H1 (cell line): ENCODE measurements at regions not wholly inside any gene's neighbourhood (a gene's known extent, or its start where the extent isn't known, plus 50 kb on each side); places are given as distances from the start of the nearest gene placed in this dataset.

Experiments used
- CTCF ChIA-PET: fragments of 300-600 bp; sonication (Branson Sonifier 250); formaldehyde crosslinking; loops from one replicate; lab custom pipeline; 2021; ENCODE audit not compliant: partially characterized antibody; lab: Charles Lee
- POLR2A ChIA-PET: fragments of 300-600 bp; sonication (Branson Sonifier 250); formaldehyde crosslinking; loops from one replicate; lab custom pipeline; 2021; ENCODE audit warnings: inconsistent platforms; ENCODE audit not compliant: partially characterized antibody; lab: Charles Lee
- DNase-seq, 2 experiments: peaks; one replicate each; pipeline versions ENCODE4 v3.0.0 to v3.0.0-alpha.2; 2010 to 2022; ENCODE audit warnings: low spot score in 2 of 2, low read depth in 1 of 2, mixed read lengths in 1 of 2
- FAIRE-seq: peaks from 2 replicates; lab custom pipeline; 2011; peaks lifted over from hg19 to GRCh38; lab: Jason Lieb, UNC
- H2AFZ ChIP-seq: 2 replicates; pipeline ENCODE4 v1.8.1; 2012; ENCODE audit warnings: low read length, inconsistent platforms
- H2AK5ac ChIP-seq: 2 replicates; pipeline ENCODE4 v1.6.1; 2013; ENCODE audit warnings: low read depth, low read length
- H2BK120ac ChIP-seq: replicated peaks from 2 replicates; pipeline ENCODE3; 2013; ENCODE audit warnings: low read depth, low read length, inconsistent platforms
- H2BK12ac ChIP-seq: 2 replicates; pipeline ENCODE4 v1.6.1; 2013; ENCODE audit warnings: low read depth, low read length
- H2BK15ac ChIP-seq: 2 replicates; pipeline ENCODE4 v1.6.1; 2013; ENCODE audit warnings: low read length
- H2BK20ac ChIP-seq: 2 replicates; pipeline ENCODE4 v1.6.1; 2013; ENCODE audit warnings: low read length
- H2BK5ac ChIP-seq: 2 replicates; pipeline ENCODE4 v1.6.1; 2013; ENCODE audit warnings: low read depth, low read length
- H3K14ac ChIP-seq: 2 replicates; pipeline ENCODE4 v1.6.1; 2013; ENCODE audit warnings: inconsistent platforms; ENCODE audit not compliant: insufficient read length
- H3K18ac ChIP-seq: 2 replicates; pipeline ENCODE4 v1.6.1; 2013; ENCODE audit warnings: low read length; ENCODE audit errors: extremely low read depth
- H3K23ac ChIP-seq: 2 replicates; pipeline ENCODE4 v1.6.1; 2013; ENCODE audit warnings: inconsistent platforms; ENCODE audit not compliant: insufficient read length
- H3K23me2 ChIP-seq: 2 replicates; pipeline ENCODE4 v1.6.1; 2013; ENCODE audit warnings: low read depth, low read length
- H3K27ac ChIP-seq: 2 replicates; pipeline ENCODE4 v1.6.1; 2011; ENCODE audit warnings: low read depth, low read length, inconsistent platforms
- H3K27me3 ChIP-seq, 4 experiments: replicated peaks in 1 of 4; 1 replicate in 1 of 4; 2 replicates in 3 of 4; pipeline versions ENCODE4 v1.6.1 to v1.8.1; 2011 to 2013; ENCODE audit warnings: low read length in 3 of 4, mild to moderate bottlenecking in 3 of 4, inconsistent platforms in 2 of 4, mixed read lengths in 2 of 4, moderate library complexity in 1 of 4; ENCODE audit not compliant: control insufficient read depth in 3 of 4, insufficient read depth in 3 of 4; ENCODE audit errors: extremely low read depth in 1 of 4
- H3K36me3 ChIP-seq, 4 experiments: 2 replicates each; pipeline versions ENCODE4 v1.6.1 to v1.8.1; 2011 to 2013; ENCODE audit warnings: mild to moderate bottlenecking in 4 of 4, low read length in 3 of 4, moderate library complexity in 2 of 4, control low read depth in 1 of 4, inconsistent platforms in 1 of 4; ENCODE audit not compliant: insufficient read depth in 4 of 4, control insufficient read depth in 2 of 4
- H3K4ac ChIP-seq: replicated peaks from 2 replicates; pipeline ENCODE3; 2013; ENCODE audit warnings: low read length, low read depth, mixed read lengths, inconsistent platforms; ENCODE audit not compliant: insufficient read length
- H3K4me1 ChIP-seq, 4 experiments: replicated peaks in 1 of 4; 1 replicate in 1 of 4; 2 replicates in 3 of 4; pipeline versions ENCODE4 v1.6.1 to v1.8.1; 2011 to 2013; ENCODE audit warnings: low read length in 3 of 4, inconsistent platforms in 2 of 4, mixed read lengths in 1 of 4; ENCODE audit not compliant: insufficient read depth in 4 of 4, control insufficient read depth in 3 of 4
- H3K4me2 ChIP-seq, 2 experiments: 2 replicates each; pipeline versions ENCODE4 v1.6.1 to v1.8.1; 2011 to 2013; ENCODE audit warnings: low read depth in 2 of 2, low read length in 2 of 2, control low read depth in 1 of 2, inconsistent platforms in 1 of 2, mild to moderate bottlenecking in 1 of 2; ENCODE audit not compliant: insufficient read depth in 1 of 2
- H3K4me3 ChIP-seq, 4 experiments: fragments of 200-600, 300-600 bp in 1 of 4; sonication (generic), shearing (Covaris generic), sonication (Bioruptor Twin) in 1 of 4; 2 replicates each; pipeline versions ENCODE4 v1.5.1 to v1.8.1; 2011 to 2016; ENCODE audit warnings: low read length in 4 of 4, low read depth in 3 of 4, control low read depth in 2 of 4, inconsistent platforms in 2 of 4, mild to moderate bottlenecking in 2 of 4, mixed read lengths in 1 of 4, moderate library complexity in 1 of 4; ENCODE audit not compliant: insufficient read depth in 2 of 4; ENCODE audit errors: extremely low read depth in 1 of 4
- H3K56ac ChIP-seq: replicated peaks from 2 replicates; pipeline ENCODE3; 2013; ENCODE audit warnings: low read depth, mild to moderate bottlenecking, mixed read lengths, low read length, inconsistent platforms; ENCODE audit not compliant: insufficient read length
- H3K79me1 ChIP-seq: 2 replicates; pipeline ENCODE4 v1.6.1; 2013; ENCODE audit warnings: low read depth, low read length, control low read depth
- H3K79me2 ChIP-seq, 2 experiments: 2 replicates each; pipeline versions ENCODE4 v1.6.1 to v1.8.1; 2012 to 2013; ENCODE audit warnings: low read length in 2 of 2, mild to moderate bottlenecking in 2 of 2, inconsistent platforms in 1 of 2; ENCODE audit not compliant: insufficient read depth in 2 of 2, control insufficient read depth in 1 of 2
- H3K9ac ChIP-seq, 4 experiments: replicated peaks in 1 of 4; 1 replicate in 1 of 4; 2 replicates in 3 of 4; pipeline versions ENCODE4 v1.6.1 to v1.8.1; 2011 to 2013; ENCODE audit warnings: low read depth in 3 of 4, low read length in 3 of 4, control low read depth in 2 of 4, mild to moderate bottlenecking in 2 of 4, moderate library complexity in 2 of 4, inconsistent platforms in 1 of 4; ENCODE audit errors: extremely low read depth in 1 of 4
- H3K9me3 ChIP-seq, 2 experiments: 2 replicates each; pipeline versions ENCODE4 v1.6.1 to v1.8.1; 2012 to 2013; ENCODE audit warnings: mild to moderate bottlenecking in 2 of 2, moderate library complexity in 2 of 2, control low read depth in 1 of 2, inconsistent platforms in 1 of 2, low read depth in 1 of 2, low read length in 1 of 2, mixed read lengths in 1 of 2; ENCODE audit not compliant: insufficient read depth in 2 of 2
- H4K20me1 ChIP-seq, 2 experiments: replicated peaks in 1 of 2; 2 replicates each; pipeline versions ENCODE3 to v1.8.1; 2011 to 2013; ENCODE audit warnings: inconsistent platforms in 2 of 2, low read length in 2 of 2, mild to moderate bottlenecking in 1 of 2; ENCODE audit not compliant: insufficient read depth in 2 of 2, control insufficient read depth in 1 of 2
- H4K5ac ChIP-seq: 2 replicates; pipeline ENCODE4 v1.6.1; 2013; ENCODE audit warnings: low read length, low read depth, mixed read lengths, inconsistent platforms; ENCODE audit not compliant: insufficient read length
- H4K8ac ChIP-seq: 2 replicates; pipeline ENCODE4 v1.8.0; 2013; ENCODE audit warnings: mild to moderate bottlenecking, moderate library complexity, low read length, inconsistent platforms; ENCODE audit not compliant: insufficient read depth; ENCODE audit errors: extremely low read depth
- H4K91ac ChIP-seq: replicated peaks from 2 replicates; pipeline ENCODE3; 2013; ENCODE audit warnings: low read length, mixed read lengths, inconsistent platforms; ENCODE audit not compliant: insufficient read length
- BACH1 ChIP-seq: IDR thresholded peaks from 2 replicates; pipeline ENCODE4 v1.6.1; 2012; ENCODE audit warnings: low read length, improper control_type of control experiment
- SP4 ChIP-seq: IDR thresholded peaks from 2 replicates; pipeline ENCODE4 v1.6.1; 2012; ENCODE audit warnings: low read length, inconsistent platforms
- WGBS, 2 experiments: shearing (Covaris generic) in 1 of 2; methylation state at CpG; one replicate each; pipeline versions ENCODE4 v1.1.6 to v1.1.7; 2013 to 2015; ENCODE audit warnings: low lambda C conversion rate in 2 of 2, mixed read lengths in 2 of 2, inconsistent platforms in 1 of 2, low coverage in 1 of 2, missing lambda C conversion rate in 1 of 2; ENCODE audit not compliant: insufficient replicate concordance in 2 of 2, insufficient coverage in 1 of 2, insufficient read length in 1 of 2; ENCODE audit errors: extremely low coverage in 1 of 2, missing lambda C conversion rate in 1 of 2; 5-methylcytosine and 5-hydroxymethylcytosine counted together

- H3K36me3 ChIP-seq = peaks cover 0 to 24% (median 5%) of the 10 kb centered on the region in 4 experiments; a peak in 4 of 8 replicates
- no peak overlapping the region for H2BK5ac ChIP-seq
- H3K4me1 ChIP-seq = no peaks in the 10 kb centered on the region
- H3K23ac ChIP-seq = no peak overlapping the region
- H4K8ac ChIP-seq = no peak overlapping the region
- H3K4me2 ChIP-seq = no peak overlapping the region
- H3K79me2 ChIP-seq = no peaks in the 10 kb centered on the region
- H3K27me3 ChIP-seq = no peaks in the 10 kb centered on the region; a peak in 1 of 7 replicates
- H3K9me3 ChIP-seq = no peaks in the 10 kb centered on the region
- no peak overlapping the region for H3K18ac ChIP-seq
- H3K79me1 ChIP-seq = no peaks in the 10 kb centered on the region; the same call in 1 of the 2 replicates
- H2AK5ac ChIP-seq = no peak overlapping the region
- DNase-seq (no peak), FAIRE-seq (peak; percentile 39)
- ChIA-PET POLR2A (interaction anchor here (0.6 to 1.9 kb wide), 3 partner anchors 222 to 229 kb away, joined by 3 to 10 read pairs (median 4); partner anchors contain the start of gene DMTF1), CTCF (interaction anchor here (0.7 to 4.4 kb wide), 23 partner anchors 11 to 256 kb away, joined by 3 to 86 read pairs (median 4); partner anchors contain the start of genes DMTF1 and ELAPOR2)
- no peak overlapping the region for H4K5ac ChIP-seq
- no peak overlapping the region for H3K27ac ChIP-seq
- H3K56ac ChIP-seq = no peak overlapping the region
- H4K20me1 ChIP-seq = no peaks in the 10 kb centered on the region
- no peak overlapping the region for H2AFZ ChIP-seq
- no peak overlapping the region for H3K14ac ChIP-seq
- H3K4ac ChIP-seq = no peak overlapping the region
- no peak overlapping the region for H2BK20ac ChIP-seq
- H3K9ac ChIP-seq = no peak overlapping the region
- 26% methylated on average over 2 of the region's 2 CpGs; no CpG with 5 or more reads in 1 of the 2 experiments for WGBS, 2 experiments
- no peak overlapping the region for H2BK15ac ChIP-seq
- H4K91ac ChIP-seq = no peak overlapping the region
- H2BK120ac ChIP-seq = no peak overlapping the region
- no peak overlapping the region for H3K4me3 ChIP-seq
- H3K23me2 ChIP-seq = no peaks in the 10 kb centered on the region
- no peak overlapping the region for H2BK12ac ChIP-seq
- TF ChIP-seq BACH1 = no peak
- no peak for TF ChIP-seq SP4
Measured at GRCh38 chr7:86926732-86927131, 132.7 kb downstream of the ELAPOR2 start.
